Loucy (cell line): ENCODE measurements at regions not wholly inside any gene's neighbourhood (a gene's known extent, or its start where the extent isn't known, plus 50 kb on each side); places are given as distances from the start of the nearest gene placed in this dataset.

Experiments used
- CTCF ChIP-seq: fragments of 200-600 bp; sonication (generic); conservative IDR thresholded peaks from 2 replicates; pipeline ENCODE4 v1.5.1; 2014; ENCODE audit warnings: mild to moderate bottlenecking, antibody characterized with exemption, low read length
- EZH2phosphoT487 ChIP-seq: fragments of 200-600 bp; IDR thresholded peaks from 2 replicates; pipeline ENCODE4 v1.6.1; 2018; ENCODE audit warnings: antibody characterized with exemption, mild to moderate bottlenecking, moderate library complexity, borderline replicate concordance

GRCh38 chr1:221172841-221173240 is 293.6 kb downstream of the HLX start:
- TF ChIP-seq CTCF (no peak), EZH2phosphoT487 (no peak)
